ENCODE measurements at regions not wholly inside any gene's neighbourhood (a gene's known extent, or its start where the extent isn't known, plus 50 kb on each side); places are given as distances from the start of the nearest gene placed in this dataset.

DNA sequence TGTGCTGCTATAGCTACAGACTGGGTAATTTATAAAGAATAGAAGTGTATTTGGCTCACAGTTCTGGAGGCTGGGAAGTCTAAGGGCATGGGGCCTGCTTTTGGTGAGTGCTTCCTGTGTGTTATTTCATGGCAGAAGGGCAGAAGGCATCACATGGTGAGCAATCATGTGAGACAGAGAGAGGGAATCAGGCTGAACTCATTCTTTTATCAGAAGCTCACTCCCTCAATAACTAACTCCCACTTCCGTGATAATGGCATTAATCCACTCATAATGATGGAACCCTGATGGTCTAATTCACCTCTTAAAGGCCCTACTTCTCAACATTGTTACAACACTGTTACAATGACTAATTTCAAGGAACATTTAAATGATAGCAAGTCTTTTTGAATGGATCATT, 129.4 kb downstream of the FAT4 start:
- DNase-seq = no peak

DNA sequence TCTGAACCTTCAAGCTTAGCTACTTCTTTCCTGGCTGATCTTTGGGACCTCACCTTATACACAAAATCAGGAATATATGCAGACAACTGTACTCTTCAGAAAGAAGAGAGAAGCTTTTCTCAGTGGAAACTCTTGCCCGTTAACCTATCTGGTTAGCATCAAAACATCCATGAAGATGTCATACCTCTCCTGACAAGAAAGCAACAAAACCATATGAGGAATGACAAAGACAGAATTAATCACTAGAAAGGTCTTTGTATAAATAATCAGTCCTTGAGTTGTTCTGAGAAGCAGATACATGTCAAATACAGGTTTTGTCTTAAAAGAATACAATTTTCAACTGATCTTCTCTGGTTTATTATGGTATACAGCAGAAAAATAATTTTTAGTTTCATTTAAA, 130.8 kb downstream of the FAT4 start:
- no peak for DNase-seq

- no peak for DNase-seq
Observed at GRCh38 chr4:125447551-125448290, 133.0 kb downstream of the FAT4 start.

DNA sequence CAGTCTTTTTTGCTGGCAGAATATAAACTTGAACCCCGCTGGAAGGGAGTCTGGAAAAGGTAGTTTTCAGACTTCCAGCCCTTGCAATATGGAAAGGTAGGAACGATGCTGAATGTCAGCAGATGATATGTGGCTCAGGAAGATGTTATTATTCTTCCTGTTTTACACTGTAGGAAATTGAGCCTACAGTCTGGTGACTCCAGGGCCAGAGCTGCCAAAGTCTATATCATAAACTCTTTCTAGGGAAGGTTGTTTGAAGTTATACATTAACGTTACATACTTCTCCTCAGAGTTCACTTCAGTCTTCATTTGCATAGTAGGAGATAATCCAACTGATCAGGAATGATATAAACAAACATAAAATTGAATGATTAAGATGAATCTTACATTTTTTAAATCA, 141.3 kb downstream of the FAT4 start:
- DNase-seq = no peak

DNA sequence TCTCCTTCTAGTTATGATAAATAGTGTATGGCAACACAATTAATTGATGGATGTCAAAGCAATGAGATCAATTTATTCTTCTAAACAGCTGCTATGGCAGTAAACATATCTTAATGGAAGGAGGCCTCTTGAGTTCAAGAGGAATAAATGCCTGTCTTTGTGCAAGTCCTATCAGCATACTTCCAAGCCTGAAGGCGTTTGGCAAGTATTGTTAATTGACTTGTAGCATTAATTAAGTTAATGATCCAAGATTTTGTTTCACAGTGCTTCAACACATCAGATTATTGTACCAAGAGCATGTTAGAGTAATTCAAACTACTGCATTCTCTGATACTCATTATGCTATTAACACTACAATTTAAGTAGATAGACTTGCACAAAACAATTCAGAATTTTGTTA, 144.8 kb downstream of the FAT4 start:
- DNase-seq = no peak

DNA sequence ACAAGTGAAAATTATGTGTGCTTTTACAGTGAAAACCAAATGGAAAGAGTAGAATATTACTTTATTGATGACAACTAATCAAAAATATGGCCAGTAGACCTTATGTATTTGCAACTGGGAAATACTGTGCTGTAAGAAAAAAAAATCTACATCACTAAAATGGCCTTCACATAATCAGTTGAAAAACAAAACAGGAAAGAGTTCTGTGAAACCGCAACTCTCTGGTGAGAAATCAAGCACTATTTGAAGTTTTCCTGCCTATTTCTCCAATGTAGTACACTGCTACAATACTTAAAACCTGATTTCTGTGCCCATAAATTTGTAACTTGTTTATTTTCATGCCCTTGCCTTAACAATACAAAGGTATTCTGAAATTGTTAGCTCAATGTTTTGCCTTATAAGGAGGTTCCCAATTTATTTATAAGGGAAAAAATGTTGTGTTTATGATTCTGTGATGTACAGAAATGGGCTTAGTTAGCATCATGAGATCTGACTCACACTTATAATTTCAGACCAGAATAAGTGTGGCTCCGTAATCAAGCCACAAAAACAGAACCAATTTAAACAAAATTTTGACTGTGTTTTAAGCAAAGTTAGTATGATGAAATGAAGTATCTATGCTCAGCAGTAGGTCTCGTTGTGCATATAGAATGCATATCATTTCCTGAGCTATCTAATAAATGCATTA, 147.1 kb downstream of the FAT4 start:
- DNase-seq = no peak

DNA sequence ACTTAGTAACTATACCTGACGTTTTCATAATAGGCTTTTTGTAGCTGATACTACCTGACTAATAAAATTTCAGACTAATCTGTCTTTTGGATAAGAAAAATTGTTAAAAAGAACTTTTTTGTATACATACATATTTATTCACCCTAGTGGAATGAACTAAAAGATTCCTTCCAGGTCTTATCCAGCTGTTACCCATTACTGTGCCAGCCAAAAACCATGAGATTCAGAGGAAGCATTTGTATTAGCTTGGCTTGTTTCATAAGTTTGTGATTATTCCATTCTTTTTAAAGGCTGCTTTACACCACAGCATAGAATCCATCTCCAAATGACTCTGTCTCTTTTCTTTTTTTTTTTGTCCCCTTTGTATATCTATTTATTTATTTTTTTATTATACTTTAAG, 149.4 kb downstream of the FAT4 start:
- DNase-seq = no peak

- DNase-seq = no peak
Observed at GRCh38 chr4:125481334-125482045, 166.7 kb downstream of the FAT4 start.

DNA sequence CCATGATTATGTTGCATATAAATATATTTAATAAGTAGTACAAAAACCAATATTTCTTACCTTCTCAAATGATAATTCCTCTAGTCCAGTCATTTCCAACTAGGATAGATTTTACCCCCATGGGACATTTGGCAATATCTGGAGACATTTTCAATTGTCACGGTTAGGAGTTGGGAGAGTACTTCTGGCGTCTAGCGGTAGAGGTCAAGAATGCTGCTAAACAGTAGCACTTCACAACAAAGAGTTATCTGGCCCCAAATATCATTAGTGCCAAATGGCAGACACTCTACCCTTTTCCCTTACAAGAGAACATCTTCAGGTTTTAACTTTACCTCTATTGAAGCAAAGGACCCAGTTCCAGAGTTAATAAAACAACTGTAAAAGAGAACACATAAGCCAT, 168.1 kb downstream of the FAT4 start:
- no peak for DNase-seq

DNA sequence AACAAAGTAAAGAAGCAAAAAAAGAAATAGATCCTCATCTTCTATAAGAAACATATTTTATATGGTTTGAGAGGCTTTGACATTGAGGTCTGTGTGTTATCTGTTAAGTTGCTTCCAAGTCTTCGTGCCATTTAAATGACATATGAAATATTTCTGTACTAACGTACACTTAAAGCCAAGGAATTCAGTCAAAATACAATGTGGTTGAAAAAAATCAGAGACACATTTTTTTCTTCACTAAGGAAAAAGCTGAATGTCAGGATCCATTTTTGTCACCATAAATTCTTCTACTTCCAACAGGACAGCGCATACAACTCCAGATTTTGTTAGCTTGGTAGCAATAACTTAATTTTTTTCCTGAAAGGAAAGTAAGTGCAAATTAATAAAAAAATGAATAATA, 168.5 kb downstream of the FAT4 start:
- DNase-seq = no peak

- no peak for DNase-seq
Observed at GRCh38 chr4:125484912-125485311, 170.2 kb downstream of the FAT4 start.

GRCh38 chr4:125486351-125486750, 171.6 kb downstream of the FAT4 start:
- DNase-seq = no peak

DNA sequence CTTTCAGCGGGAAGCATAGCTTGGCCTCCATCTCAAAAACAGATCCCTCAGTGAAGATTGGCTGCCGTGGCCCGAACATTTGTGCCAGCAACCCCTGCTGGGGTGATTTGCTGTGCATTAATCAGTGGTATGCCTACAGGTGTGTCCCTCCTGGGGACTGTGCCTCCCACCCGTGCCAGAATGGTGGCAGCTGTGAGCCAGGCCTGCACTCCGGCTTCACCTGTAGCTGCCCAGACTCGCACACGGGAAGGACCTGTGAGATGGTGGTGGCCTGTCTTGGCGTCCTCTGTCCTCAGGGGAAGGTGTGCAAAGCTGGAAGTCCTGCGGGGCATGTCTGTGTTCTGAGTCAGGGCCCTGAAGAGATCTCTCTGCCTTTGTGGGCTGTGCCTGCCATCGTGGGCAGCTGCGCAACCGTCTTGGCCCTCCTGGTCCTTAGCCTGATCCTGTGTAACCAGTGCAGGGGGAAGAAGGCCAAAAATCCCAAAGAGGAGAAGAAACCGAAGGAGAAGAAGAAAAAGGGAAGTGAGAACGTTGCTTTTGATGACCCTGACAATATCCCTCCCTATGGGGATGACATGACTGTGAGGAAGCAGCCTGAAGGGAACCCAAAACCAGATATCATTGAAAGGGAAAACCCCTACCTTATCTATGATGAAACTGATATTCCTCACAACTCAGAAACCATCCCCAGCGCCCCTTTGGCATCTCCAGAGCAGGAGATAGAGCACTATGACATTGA, 175.4 kb downstream of the FAT4 start:
- DNase-seq = no peak

DNA sequence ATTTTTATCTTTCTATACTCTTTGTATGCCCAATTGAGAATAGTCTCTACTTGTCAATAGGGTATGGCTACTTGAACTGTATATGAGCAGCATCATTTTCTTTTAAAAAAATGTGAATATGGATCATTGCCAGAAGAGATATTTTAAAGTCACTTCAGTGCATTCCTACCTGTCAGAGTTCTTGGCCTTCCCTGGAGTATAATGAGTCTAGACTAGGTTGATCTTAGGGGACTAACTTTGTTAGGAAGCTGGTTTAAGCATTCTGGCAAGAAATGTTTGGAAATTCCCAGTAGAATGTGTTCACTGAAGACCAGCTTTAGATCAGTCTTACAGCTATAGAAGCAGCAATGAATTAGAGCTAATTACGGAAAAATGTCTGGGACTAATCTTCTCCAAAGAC, 178.2 kb downstream of the FAT4 start:
- DNase-seq = no peak

GRCh38 chr4:125497861-125498260, 183.1 kb downstream of the FAT4 start:
- no peak for DNase-seq

- no peak for DNase-seq
Observed at GRCh38 chr4:125498981-125499380, 184.2 kb downstream of the FAT4 start.

DNA sequence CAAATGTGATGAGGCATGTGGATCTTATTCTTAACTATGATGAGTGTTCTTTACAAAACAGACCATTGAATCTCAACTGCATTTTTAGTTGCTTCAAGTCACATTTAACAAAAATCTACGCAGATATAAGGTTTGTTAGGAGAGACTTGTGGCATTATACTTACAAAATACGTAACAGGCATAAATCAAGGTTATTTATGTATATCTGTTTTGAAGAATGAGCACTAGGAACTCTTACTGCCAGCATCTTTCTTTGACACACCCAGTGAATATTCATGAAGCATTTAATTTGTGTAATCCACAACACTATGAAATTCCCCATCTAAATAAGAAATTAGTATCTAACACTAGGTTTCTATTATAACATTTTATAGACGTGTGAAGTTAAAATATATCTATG, 186.3 kb downstream of the FAT4 start:
- no peak for DNase-seq

DNA sequence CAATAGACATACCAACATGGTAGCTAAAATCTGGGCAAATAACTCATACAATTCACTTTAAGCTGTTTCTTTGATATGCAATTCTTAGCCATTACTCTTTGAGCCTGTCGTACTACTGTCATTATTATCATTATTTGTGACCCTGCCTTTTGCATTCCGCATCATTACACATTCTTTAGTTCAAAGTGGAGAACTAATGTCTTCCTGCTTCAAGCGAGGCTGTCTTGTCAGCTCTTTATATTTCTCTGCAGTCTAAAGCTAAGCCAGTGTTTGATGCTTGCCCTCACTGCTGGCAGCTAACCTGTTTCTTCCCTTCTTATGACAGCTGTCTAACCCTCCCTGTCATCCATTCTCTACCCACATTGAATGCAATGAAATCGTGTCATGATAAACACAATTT, 186.8 kb downstream of the FAT4 start:
- DNase-seq = no peak

DNA sequence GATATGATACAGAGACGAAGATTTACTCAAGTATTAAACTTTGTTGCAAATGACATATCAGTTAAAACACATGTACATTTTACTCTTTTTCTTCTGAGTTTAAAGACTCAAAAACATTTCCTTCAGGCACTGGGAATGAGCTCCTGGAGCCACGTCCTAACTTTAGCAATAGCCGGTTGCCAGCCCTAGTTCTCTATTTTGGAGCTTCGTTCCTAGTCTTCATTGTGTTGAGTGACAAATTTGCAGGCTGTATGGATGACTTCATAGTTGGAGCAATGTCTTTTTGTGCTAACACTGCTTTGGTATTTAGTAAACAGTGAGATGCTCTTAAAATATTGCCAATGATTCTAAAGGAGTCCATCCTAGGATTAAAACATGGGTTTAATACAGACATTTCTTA, 190.9 kb downstream of the FAT4 start:
- no peak for DNase-seq

- DNase-seq = no peak
Observed at GRCh38 chr4:125507141-125507540, 192.4 kb downstream of the FAT4 start.

DNA sequence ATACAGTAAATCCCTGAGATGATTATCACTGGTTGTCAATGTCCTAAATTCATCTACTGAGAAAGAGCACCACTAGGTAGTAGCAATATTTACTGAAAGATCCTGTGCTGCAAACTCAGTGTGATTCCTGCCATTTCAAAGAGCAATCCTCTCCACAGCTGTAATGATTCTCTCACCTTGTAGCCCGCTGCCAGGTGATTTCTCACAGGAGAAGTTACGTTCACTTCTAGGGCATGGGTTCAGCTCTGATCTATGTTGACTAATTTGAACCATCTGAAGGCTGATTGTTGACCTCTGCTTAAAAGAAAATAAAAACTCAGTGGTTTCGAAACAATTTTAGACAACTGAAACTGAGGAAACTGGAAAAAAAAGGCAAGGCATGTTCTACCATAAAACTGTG, 197.0 kb downstream of the FAT4 start:
- DNase-seq = no peak

DNA sequence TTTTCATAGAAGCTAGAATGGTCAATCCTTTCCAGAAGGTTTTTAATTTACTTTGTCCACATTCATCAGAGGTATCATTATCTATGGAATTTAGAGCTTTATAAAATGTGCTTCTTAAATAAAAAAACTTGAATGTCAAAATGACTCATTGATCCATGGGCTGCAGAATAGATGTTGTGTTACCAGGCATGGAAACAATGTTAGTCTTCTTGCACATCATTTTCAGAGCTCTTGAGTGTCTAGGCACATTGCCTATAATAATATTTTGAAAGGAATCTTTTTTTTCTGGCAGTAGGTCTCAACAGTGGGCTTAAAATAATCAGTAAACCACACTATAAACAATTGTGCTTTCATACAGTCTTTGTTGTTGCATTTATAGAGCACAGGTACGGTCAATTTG, 200.3 kb downstream of the FAT4 start:
- DNase-seq = no peak

- DNase-seq = no peak
Observed at GRCh38 chr4:125517831-125518230, 203.1 kb downstream of the FAT4 start.

- DNase-seq = no peak
Observed at GRCh38 chr4:125518281-125518680, 203.5 kb downstream of the FAT4 start.

All from NCI-H1694 treated with DMSO at 0.1 percent for 48 hours (cell line).